NCI-H146 (cell line): ENCODE measurements at regions not wholly inside any gene's neighbourhood (a gene's known extent, or its start where the extent isn't known, plus 50 kb on each side); places are given as distances from the start of the nearest gene placed in this dataset.

Source experiments
- DNase-seq: peaks from one replicate; lab custom pipeline; 2025; lab: John Stamatoyannopoulos, UW

DNA sequence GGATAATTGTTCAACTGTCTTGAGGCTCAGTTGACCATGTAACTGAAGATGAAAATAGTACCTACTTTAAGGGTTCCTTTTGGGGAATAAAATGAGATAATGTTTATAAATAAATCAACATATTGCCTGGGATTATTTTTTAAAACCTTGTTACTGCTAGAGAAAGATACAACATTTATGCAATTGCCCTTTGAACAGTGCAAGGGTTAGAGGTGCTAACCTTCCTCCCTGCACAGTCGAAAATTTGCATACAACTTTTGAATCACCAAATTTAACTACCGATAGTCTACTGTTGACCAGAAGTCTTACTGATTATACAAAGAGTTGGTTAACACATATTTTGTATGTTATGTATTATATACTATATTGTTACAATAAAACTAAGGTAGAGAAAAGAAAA is 750.0 kb downstream of the EFNB2 start:
- DNase-seq = no peak

DNA sequence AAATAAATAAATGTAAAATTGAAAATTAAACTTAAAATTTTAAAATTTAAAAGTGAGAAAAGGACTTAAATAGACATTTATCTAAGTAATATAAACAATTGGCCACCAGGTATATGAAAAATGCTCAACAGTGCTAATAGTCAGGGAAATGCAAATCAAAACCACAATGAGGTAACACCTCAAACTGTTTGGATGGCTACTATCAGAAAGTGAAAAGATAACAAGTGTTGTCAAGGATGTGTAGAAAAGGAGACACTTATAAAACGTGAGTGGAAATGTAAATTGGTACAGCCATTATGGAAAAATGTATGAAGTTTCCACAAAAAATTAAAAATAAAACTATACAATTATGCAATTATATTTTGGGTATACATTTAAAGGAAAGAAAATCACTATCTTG is 752.2 kb downstream of the EFNB2 start:
- no peak for DNase-seq

DNA sequence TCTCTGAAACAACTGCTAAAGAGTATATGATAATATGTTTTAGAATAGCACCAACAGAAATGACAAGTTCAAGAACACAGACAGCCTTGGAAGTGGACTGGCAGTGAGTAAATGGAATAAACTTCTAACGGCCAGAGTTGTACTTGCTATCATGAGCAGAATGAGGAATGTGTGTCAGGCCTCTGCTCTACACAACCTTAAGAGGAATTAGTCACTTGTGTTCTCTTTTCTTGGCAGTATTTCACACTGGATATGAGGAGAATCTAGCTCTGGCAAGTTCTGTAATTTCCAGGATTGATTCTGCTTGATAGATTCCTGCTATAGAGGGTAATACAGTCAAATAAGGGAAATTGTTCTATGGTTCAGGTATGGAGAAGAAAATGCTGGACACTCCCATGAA is 757.3 kb downstream of the EFNB2 start:
- DNase-seq = no peak

DNA sequence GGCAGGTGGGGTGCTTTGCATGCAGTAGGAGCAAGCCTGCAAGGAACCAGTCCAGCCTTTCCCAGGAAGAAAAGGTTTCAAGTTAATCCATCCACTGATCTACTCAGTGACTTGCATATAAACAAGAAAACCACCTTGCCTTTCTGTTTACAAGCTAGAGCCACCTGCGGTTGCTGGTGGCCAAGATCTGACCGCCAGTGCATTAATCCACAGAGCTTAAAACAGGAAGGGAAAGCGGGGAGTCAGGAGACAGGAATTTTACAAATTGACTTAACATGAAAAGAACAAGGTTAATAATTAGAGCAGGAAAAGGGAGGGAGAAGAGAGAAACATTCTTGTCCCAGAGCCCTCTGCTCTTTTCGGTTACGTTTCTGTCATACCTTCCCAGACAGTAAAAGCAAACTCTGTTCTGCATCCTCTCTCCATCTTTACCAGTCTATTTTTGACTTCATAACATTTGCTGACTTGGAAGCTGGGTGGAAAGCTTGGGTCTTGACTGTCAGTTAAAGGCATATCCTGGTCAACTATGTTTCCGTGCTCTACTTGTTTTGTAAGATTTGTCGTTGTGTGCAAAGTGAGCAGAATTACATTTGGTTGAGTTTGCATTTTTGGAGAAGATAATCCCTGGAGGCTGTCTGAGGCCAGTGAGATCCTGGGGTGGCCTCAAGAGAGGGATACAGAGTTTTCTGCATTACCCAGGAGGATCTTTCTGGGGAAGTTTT is 760.6 kb downstream of the EFNB2 start:
- no peak for DNase-seq

DNA sequence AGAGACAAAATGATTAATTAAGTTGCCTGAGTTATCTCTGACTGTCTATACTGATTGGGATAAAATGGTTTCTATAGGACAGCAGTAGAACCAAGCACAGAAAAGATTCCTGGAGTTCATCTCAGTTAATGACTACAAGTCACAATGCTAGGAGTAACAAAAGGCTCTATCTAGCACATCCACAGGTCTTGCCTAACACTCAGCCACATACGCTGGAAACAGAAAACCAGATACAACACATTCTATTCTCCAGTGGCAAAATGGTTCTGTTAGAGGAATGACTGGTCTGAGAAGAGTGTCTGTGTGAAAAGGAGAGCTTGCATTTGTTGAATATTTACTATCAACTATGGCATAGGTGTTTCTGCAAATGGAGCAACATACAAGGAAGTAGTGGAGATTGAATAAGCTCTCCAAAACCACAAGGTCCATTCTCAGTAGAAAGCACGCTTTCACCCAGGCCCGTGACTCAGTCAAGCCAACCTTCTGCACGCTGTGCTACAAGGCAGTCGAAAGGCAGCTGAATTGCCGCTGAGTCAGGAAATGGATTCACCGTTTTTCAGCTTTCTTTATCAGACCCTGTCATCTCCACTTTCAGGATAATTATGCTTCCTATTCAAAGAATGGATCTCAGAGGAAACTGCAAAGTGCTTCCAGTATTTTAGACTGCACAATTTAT is 761.5 kb downstream of the EFNB2 start:
- peak; percentile 8 for DNase-seq

DNA sequence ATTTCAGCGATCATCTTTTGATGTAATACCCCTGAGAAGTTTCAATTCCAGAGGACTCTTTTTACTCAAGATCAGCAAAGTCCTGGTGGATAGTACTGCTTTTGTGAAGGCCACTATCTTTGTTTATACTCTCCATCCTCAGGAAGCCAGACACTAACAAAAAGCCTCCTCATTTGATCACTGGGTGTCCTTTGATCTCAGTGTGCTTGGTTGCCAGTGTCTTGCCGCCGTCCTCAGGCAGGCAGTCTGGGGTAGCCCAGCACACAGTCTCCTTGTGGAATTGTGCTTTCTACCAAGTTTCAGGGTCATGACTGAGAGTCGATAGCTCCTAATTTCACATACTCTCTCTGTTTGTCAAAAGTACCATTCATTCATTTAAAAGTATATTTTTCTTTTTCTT is 762.2 kb downstream of the EFNB2 start:
- DNase-seq = no peak

DNA sequence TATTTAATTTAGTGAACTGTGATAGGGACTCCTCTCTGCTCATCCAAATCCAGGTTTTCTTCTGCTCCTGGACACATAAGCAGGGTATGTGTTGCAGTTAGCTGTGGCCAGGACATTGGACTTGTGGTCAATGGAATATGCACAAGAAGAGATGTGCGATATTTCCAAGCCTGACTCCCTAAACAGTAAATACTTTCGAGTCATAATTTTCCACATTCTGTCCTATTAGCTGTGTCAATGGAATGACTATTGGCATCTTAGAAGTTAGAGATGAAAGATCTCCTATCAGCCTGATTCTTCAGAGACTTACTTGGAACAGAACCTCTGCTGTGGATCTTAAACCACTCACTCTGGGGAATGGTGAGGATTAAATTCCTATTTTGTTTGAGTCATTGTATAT is 771.0 kb downstream of the EFNB2 start:
- DNase-seq = no peak

DNA sequence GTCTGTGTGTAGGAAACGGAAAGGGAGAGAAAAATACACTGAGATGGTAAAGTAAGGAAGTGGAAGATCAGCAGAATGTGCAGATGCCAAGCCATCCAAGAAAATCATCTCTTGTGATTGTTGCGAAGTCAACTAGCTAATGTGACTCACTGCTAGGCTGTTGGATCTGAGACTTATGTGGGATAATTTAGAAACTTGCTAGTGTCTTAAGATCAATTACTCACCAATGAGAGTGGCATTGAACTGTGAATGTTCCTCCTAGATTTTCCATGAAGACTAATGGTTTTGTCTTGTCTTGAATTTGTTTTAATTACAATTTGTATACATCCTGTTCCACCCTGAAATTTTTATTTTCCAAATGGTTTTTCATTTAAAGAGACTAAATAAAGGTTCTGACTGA is 771.6 kb downstream of the EFNB2 start:
- no peak for DNase-seq

DNA sequence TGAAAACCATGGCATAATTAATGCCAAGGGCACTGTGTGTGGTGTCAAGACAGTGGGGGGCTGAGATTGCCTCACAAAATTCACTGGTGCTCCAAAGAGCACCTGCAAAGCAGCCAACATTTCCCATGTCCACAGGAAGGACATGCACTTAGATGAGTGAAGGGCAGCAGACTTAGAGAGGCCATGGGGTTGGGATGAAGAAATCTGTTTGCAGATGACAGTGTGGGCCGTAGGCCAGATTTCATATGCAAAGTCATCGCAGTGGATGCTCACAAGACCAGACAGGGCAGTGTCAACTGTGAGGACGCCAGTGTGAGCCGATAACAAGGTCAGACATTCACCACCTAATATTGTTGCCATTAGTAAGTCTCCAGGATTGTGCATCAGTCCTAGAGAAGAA is 773.4 kb downstream of the EFNB2 start:
- no peak for DNase-seq

DNA sequence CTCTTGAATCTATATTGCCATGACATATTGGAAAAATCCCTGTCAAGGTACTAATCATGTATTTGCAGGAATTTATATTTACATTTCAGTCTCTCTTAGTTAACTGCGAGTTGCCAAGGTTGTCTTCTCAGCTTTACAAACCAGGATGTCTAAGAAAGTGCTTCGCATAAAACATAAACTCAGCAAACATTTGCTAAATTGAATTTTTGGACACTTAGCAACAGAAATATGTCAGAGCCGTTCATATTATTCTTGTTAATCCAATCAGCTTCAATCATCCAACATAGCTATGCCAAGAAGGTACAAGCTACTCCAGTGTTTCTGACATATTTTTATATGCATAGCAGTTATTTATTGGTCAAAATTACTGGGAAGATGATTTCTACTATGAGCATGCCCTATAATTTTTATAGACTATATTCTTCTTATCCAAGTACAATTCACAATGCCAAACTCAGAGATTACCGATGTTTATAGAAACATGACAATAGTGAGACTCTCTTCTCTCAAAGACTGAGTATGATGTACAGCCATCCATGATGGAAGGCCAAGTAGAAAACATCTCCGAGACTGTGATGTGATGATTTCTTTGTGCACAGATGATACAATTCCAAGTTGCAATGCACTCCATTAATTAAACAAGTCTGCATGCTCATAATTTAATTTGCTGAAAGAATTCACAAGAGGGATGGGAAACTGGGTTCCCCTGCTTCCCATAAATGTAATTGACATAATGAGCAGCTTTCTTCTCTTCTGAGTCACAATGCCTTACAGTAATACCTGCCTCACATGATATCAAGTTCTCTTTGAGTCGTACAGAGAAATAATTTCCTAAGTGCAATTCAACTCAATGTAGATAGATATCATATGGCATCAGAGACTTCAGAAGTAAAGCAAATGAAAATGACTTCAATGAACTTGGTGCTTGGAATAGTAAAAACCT is 776.3 kb downstream of the EFNB2 start:
- no peak for DNase-seq

DNA sequence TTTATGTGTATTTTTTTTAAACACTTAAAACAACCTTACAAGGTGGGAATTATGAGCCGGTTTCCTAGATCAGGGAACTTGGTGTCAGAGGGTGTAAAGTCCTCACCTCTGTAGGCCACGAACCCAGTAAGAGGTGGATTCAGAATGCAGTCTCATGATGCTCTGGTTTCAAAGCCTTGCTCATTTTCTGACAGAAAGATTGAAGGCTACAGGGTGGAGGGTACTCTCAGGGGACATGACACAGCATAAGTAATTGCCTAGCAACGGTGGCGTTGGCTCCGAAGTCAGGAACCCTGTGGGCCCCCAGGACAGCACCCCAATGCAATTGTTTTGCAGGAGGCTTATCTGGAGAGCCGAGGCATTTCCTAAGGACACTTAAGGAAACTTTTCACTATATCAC is 794.7 kb downstream of the EFNB2 start:
- no peak for DNase-seq

DNA sequence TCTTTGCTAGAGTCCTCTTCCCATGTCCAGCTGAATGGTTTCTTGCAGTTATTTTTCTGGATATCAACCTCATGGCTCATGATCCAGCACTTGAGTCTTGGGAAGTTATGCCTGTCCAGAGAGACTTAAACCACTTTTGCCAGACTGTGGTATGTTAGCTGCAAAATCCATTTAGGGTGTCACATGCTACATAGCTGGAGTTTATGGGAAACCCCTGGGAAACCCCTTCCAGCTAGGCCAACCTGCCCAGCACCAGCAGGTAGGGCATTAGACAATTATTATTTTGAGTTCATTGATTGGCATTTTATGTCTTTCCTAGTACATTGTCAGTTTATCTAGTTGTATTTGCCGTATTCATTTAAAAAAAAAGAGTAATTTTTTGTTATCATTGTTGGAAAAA is 797.8 kb downstream of the EFNB2 start:
- DNase-seq = no peak

DNA sequence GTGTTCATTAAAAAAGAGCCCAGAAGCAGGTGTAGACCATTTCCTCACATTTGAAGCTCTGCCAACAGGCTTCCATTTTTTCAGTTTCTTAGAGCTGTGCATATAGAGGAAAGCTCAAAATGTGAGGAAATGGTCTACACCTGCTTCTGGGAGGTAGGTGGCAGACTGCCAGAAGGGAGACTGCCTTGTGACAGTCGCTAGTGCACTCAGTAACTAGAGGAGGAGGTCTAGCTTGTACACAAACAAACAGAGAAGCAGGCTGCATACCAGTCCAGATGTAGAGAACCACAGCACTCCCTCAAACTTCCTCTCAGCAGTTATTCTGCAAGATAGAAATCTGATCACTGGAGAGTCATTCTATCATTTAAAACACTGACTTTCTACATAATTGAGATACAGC is 800.2 kb downstream of the EFNB2 start:
- DNase-seq = no peak

DNA sequence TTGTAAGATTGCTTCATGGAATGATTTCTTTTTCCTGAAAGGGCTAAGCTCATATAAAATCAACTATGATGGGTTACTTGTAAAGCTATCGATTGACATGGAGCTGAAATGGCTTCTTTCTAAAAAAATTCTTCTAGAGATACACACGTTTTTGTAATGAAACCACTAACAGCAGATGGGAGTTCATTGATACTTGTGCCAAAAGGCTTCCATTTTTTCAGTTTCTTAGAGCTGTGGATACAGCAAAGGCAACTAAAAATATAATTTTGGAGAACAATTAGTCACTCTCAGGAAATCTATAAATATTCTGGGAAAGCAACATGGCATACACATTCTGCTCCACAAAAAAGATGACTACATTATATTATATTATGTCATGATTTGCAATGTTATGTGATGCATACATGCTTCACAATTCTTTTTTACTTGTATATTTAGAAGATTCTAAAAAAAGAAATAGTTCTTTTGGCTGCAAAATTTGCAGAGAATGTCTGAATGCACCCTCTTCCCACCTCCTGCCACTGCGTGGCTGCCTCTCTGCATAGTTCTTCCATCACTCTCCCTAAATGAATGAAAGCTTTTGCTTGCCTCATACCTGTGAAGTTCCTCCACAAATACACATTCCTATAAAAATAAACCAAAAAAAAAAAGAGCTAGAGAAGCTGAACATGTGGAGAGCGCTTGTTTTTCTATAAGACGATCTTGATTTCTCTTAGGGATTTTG is 802.5 kb downstream of the EFNB2 start:
- no peak for DNase-seq

DNA sequence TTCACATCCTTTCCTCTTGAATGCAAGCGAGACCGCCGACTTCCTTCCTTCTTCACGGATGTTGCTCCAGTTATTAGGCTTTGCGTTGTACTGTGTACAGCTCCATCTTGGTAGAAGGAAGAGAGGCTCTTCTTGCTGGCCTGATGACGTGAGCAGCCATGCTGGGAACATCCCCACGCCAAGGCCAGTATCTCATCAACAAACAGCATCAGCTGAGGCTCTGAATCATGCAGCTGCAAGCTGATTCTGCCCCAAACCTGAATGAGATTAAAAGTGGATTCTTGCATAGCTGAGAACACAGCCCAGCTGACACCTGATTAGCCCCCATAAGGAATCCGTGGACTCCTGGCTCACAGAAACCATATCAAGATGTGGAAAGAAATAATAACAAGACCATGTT is 809.6 kb downstream of the EFNB2 start:
- no peak for DNase-seq

DNA sequence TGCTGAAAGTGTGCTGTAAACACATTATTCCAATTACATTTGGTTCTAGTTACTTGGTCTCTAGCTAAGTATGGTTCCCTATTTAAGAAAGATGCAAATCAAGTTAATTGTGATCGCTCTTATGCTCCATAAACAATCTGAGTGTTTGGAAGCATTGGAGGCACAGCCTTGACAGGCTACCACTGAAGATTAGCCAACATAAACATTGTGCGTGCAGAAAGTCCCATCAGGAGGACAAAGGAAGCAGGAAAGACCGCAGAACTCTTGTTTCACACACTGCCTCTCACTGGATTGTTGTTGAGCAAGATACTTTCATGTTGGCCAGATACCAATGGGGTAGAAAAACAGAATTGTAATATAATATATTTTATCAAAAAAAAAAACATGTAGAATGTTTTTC is 814.4 kb downstream of the EFNB2 start:
- DNase-seq = no peak

DNA sequence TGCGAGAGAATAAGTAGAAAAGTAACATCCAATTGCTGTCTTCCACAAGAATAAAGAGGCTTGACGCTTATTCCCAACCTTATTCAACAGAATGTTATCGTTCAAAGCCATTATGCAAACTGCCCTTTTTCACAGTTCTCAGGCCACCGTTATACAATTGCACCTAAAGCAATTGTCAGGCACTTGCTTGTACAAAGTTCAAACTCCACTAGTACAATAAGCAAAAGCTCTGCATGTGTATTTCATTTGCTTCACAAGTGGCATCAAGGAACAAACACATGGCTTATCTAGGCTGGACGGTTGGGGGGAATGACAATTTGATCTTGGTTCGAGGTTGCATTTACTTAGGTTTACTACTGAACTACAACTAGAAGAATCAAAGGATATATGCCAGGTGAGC is 815.6 kb downstream of the EFNB2 start:
- DNase-seq = no peak

DNA sequence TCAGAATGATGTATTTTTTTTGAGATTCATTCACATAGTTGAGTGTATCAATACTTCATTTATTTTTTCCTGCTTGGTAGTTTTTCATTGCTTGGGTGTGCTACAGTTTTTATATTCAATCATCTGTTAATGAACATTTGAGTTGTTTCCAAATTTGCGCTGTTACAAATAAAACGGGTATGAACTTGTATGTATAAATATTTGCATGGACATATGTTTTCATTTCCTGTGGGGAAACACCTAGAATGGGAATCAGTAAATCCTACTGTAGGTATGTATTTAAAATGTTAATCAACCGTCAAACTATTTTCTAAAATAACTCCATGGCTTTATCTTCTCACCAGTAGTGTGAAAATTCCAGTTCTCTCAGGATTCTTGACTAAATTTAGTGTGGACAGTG is 826.3 kb downstream of the EFNB2 start:
- no peak for DNase-seq

DNA sequence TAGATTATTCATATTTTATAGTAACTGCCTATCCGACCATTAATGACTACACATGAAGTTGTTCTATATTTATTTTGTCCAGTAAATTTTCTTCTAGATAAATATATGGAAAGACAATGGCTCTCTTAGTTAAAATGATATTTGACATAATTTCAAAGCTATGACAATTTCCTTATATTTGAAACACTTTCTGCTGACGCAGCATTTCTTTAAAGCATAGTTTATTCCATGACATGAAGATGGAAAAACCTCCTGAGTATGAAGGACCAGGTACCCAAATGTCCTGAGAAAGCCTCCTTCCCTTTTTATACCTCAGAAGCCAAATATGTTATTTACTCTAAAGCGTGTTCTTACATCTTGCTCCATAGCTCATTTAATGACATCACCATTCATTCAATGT is 831.6 kb downstream of the EFNB2 start:
- no peak for DNase-seq

DNA sequence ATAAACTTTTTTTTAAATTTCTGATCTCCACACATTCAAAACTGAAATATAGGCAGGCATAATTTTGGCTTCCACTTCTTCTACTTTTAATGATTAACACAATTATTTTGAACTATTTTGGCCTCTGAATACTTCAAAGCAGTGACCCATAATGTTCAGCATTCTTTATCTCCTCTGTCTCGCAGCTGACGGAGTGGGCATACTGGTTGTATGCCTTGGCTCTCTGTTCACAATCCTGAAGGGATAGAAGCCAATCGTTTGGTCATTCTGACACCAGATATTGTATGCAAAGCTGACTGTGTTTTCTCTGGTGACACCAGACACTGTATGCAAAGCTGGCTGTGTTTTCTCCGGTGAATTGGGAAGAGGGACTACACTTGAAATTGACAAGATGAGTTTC is 833.0 kb downstream of the EFNB2 start:
- no peak for DNase-seq

DNA sequence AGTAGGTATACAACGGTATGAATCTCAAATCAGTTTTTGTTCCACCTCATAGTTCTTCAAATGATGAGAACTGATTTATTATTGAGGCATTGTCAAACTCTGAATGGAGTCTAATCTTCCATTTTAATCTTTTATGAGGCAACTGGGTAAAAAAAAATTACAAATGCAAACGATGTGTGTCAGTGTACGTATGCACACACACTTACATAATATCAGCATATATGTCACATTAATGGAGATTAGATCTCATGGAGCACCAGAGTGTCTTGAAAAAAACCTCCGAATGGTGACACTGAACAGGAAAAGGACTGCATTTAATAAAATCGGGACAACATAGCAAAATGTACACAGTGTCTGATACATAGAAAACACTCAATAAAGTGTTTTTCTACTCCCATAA is 842.7 kb downstream of the EFNB2 start:
- DNase-seq = no peak

DNA sequence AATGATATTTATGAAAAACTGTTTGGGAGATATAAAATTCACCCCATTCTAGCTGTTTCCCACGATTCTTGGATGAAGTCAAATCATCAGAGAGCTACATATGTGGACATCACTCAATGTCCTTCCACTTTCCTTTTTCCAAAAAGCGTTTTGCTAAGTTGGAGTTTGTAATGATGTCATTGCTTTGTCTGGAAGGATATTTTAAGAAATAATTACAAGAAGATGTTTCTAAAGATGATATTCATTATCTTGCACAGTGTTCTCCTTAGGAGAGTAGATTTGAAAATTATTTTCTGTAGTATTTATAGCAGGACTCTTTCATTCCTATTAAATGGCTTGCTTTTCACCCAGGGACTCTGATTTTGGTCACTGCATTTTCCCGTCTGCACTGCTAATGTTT is 851.2 kb downstream of the EFNB2 start:
- no peak for DNase-seq
